Activated CD8-positive, alpha-beta memory T cell treated with anti-CD3 and anti-CD28 coated beads for 36 hours (primary cell): ENCODE measurements at regions not wholly inside any gene's neighbourhood (a gene's known extent, or its start where the extent isn't known, plus 50 kb on each side); places are given as distances from the start of the nearest gene placed in this dataset.

ENCODE experiments used
- CTCF ChIA-PET: fragments of 350-600 bp; sonication (Branson Sonifier 250); formaldehyde crosslinking; loops from one replicate; lab custom pipeline; 2021; ENCODE audit warnings: antibody characterized with exemption; lab: Charles Lee
- POLR2A ChIA-PET: fragments of 350-600 bp; sonication (Branson Sonifier 250); formaldehyde crosslinking; loops from one replicate; lab custom pipeline; 2021; ENCODE audit warnings: antibody characterized with exemption; lab: Charles Lee

DNA sequence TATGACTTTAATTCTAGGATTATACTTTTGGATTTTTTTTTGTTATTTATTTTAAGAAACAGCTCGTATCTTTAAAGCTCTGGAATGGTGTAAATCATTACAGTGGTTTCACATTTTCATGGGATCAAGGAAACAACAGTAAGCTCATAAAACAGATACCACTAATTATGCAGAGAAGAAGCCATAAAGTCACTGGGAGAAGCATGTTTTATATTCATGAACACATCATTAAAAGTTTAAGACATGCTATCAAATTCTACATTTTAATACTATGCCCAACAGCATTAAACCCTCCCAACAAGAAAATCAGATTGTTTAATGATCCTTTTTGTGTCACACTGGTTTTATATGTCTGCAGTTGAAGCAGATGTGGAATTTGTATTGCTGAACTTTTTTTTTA is 149.9 kb downstream of the FBXO8 start:
- ChIA-PET POLR2A (no interaction called here), CTCF (no interaction called here)

DNA sequence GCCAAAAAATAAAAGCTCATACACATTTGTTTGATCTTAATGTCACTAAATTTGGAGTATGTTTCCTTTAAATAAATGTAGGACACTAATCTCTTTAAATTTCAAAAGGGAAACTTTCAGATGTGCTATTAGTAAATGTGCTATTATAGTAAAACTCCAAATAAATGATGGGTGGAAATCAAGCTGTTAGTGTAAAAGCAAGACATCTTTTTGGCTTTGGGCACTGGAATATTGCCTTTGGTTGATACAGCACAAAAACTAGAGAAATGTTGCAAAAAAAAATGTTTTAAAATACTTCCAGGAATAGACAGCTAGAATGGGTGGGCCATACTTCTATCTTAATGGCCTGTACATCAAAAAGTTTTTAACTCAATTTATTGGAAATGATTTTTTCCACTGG is 151.6 kb downstream of the FBXO8 start:
- POLR2A ChIA-PET, result no interaction called here
- CTCF ChIA-PET, result no interaction called here

DNA sequence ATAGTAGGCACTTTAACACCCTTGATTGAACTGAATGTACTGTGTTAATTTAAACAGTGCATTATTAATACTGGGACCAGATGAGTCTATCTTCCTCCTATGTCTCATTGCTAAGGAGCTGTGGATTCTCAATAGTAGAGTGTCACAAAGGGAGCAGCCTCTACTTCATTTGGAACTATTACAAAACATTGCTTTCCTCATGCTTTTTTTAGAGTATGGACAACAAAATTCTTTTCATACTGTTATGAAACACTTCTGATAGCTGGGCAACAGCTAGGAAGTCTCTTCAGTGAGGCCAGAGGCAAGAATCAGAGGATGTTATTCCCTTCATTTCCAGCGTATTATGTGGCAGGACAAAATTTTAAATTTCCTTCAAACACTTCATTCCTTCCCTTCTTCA is 160.8 kb downstream of the FBXO8 start:
- POLR2A ChIA-PET, result no interaction called here
- CTCF ChIA-PET, result no interaction called here

DNA sequence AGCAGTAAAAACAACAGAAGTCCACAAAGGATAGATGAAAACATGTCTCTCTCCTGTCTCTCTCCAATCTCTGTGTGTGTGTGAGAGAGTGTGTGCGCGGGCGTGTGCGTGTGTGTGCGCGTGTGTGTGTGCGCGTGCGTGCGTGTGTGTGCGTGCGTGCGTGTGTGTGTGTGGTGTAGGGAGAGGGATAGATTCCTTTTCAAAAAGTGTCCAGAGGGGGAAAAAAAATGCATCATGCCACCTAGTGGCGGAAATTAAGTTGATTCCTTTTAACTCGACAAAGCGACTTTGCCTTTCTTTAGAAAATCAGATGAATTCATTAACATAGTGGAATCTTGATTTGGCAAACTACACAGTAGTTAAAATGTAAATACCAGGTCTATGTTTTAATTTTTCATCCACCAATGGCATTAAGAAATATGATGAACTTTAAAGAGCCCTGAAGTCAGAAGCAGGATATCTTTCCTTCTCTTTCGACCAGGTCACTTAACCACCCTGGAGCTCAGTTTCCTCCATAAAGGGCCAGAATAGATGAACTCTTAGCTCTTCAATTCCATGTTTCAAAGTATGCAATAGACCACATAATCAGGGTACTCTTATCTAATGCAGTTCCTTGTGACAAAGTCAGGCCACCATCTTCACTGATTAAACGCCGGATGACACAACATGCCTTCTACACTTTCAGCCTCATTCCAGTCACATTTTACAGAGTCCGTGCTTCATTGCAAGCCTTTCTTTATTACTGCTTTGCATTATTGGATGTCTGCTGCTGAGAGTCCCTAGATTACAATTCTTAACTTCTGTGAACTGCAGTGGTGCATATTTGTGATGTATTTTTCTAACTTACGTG is 162.8 kb downstream of the FBXO8 start:
- CTCF ChIA-PET, result interaction anchor here (1.0 kb wide), 1 partner anchor 615 kb away, joined by 3 read pairs; no protein-coding TSS in a partner anchor
- POLR2A ChIA-PET, result no interaction called here

DNA sequence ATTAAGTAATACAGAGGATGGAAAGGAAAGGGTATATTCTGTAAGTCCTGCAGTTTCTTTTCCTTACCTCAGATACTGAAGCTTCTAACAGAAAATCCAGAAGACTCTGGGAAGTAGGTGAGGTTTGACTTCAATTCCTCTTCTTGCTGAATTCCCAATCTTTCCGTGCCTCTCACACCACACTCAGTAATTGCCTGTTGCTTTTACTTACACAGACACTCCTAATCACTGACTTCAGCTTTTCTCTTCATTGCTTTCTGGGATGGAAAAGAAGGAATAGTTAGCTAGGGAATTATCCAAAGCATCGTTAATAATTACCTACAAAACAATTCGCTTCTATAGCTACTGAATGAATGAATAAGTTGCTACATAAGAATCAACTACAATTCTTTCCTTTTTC is 163.6 kb downstream of the FBXO8 start:
- ChIA-PET CTCF (no interaction called here), POLR2A (no interaction called here)

DNA sequence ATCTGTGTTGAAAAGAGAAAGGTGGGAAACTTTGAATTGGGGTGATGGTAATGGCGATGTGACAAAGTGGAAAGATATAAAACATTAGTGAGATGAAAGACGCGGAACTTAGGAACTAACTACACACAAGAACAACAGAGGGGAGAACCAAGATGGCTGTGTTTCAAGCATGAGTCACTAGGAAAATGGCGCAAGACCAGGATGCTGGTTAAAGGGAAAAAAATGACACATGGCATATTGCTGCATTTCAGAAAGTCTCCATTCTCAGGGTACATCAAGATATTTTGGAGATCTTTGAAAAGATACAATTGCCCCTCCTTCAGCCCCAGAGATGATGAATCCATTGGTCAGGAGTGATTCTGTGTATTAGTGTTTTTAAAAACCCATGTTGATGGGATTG is 164.4 kb downstream of the FBXO8 start:
- POLR2A ChIA-PET, result no interaction called here
- CTCF ChIA-PET, result interaction anchor here (1.9 kb wide), 1 partner anchor 613 kb away, joined by 8 read pairs; no protein-coding TSS in a partner anchor

DNA sequence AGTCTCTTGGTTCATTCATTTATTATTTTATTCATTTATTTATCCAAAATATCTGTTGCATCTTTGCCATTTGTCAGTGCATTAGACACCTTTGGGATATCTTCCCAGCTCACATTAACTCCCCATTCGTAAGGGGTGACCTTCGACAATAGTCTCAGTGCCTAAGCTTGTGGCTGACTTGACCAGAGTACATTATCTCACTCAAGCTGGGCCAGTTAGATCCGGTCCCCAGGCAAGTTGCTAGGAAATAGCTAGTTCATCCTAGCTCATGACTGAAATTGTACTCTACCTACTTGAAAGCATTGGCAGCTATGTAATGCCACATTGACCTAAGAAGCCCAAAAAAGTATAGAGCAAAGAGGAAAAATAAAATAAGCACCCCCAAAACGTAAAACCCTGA is 165.3 kb downstream of the FBXO8 start:
- ChIA-PET POLR2A (no interaction called here), CTCF (interaction anchor here (1.9 kb wide), 1 partner anchor 612 kb away, joined by 8 read pairs; no protein-coding TSS in a partner anchor)

DNA sequence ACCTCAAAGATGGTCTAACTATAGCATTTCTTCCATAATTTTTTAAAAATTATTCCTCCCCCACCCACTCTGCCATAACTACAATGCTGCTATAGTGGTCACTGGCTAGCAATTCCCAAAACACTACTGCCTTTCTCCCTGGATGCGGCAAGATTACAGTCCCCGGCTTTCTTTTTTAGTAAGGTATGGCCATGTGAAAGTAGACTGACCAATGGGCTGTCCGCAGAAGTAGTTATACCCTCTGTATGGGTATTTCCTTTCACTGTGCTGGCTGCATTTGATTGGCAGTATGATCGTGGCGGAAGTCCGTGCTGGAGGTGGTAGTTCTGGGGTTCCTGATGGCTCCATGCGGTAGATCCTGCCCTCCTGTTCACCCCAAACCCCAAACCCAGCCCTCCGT is 166.0 kb downstream of the FBXO8 start:
- POLR2A ChIA-PET, result no interaction called here
- CTCF ChIA-PET, result interaction anchor here (1.9 kb wide), 1 partner anchor 612 kb away, joined by 8 read pairs; no protein-coding TSS in a partner anchor

DNA sequence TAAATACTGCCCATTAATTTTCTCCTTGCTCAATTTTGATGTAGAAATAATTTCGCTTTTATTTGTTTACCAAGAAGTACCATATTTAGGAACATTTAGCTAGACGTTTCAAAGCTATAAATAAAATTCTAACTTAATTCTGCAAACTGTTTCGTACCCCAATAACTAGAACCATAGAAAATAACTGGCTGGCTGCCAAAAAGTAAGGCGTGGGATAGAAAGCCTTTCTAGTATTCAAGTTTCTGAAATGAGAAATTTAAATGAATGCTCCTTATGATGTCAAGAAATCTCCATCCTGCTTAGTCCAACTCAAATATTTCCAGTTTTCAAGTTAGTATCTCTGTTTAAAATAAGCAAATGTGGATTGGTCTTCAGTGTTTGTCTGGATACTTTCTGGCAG is 167.4 kb downstream of the FBXO8 start:
- ChIA-PET CTCF (no interaction called here), POLR2A (no interaction called here)

DNA sequence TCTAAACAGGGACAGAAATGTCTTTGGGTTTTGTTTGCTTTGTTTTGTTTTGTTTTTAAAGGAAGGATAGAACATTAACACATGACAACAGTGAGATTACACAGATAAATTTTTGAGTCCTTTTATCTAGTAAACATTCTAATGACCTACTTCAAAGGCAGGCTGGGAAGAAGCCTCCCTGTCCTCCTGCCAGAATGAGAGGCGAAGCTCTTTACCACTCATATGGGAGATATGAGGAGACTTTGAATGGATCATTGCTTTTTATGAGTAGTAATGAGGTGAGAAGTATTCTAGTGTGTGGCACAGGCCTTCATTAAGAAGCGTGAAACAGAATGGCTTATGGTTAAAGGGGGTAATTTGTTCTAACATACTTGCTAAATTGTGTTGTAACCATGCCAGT is 172.0 kb downstream of the FBXO8 start:
- POLR2A ChIA-PET, result no interaction called here
- CTCF ChIA-PET, result no interaction called here

DNA sequence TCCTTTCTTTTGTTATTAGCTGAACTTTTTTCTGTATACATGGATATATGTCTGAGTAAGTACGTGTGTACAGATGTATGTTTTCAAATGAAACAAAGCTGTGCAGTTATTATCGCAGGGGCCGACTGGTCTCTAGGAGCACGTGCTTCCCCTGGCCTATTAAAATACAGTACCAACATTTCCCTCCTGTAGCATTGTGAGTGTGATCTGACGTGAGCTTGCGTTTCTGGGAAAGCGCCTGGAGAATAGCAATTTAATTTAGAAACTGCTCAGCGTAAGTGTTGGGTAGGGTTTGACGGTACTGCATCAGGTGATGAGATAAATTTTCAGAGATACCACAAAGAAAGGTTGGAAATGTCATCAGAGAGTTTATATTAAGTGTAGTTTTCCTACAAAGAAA is 173.3 kb downstream of the FBXO8 start:
- ChIA-PET POLR2A (no interaction called here), CTCF (no interaction called here)

DNA sequence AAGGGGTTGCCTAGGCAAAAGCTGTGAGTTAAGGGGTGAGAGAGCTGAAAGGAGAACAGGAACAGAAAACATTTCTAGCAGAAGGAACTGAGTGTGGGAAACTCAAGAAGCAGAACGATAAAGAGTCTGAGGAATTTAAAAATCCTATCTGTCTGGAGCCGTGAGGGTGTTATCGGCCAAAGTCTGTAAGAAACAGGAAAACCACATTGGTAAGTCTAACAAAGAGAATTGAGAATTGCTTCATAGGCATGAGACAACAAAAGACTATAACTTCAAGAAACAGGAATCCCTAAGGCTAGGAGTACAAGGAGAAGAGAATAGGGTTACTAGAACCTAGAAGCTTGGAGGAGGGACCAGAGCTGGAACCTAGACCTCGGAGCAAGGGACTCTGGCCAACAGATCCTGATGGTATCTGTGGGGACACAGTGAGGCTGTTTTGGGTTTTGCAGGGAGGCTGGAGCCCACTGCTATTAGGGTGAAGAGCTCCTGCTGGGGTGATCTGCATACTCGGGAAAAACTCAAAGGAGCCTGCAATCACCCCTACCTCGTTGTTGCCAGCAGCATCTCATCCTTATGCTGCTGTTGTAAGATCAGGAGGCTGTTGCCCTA is 175.6 kb downstream of the FBXO8 start:
- ChIA-PET POLR2A (no interaction called here), CTCF (no interaction called here)

DNA sequence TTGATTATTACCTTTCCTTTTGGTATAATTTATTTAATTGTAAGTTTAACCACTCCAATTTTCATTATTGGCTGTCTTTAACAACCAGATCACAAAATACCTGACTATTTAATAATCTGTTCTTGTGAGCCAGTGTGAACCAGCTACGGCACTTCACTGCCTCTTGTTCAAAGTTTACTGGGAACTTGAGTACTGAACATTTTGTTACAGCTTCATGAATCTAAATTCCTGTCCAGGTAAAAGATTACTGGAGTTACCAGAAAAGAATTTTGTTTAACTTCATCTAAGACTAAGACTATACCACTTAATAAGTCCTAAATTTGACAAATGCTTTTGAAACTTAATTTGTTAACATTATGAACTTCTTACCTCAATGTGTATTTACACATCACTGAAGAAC is 178.3 kb downstream of the FBXO8 start:
- CTCF ChIA-PET, result no interaction called here
- POLR2A ChIA-PET, result no interaction called here

DNA sequence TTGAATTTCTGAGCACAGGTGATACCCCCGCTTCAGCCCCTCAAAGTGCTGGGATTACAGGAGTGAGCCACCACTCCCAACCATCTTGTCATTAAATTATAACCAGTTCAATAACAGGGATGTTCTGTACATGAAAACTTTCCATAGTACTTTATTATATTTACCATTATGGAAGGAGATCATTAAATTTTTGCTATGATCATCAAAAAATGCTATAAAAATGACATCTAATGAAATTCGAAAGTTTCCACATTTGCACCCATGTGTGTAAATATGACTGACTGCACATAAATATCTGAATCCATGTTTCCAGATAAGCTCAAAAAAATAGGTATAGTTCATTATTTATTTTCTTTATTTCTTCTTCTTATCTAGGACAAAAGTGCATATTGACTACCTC is 182.6 kb downstream of the FBXO8 start:
- CTCF ChIA-PET, result no interaction called here
- POLR2A ChIA-PET, result no interaction called here

DNA sequence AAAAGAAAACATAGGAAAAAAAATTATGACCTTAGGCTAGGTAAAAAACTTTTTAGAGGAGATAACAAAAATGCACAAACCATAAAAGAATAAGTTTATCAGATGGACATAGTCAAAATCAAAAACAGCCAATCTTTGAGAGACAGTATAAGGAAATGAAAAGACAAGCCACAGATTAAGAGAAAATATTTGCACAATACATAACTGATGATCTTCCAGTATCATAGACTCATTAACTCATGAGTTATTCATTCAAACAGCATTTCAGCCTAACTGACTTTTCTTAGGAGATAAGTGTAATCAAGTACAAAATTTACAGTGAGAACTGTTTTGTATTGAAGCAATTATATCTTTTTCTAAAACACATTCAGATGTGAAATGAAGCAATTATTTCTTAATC is 183.8 kb downstream of the FBXO8 start:
- POLR2A ChIA-PET, result no interaction called here
- CTCF ChIA-PET, result no interaction called here

DNA sequence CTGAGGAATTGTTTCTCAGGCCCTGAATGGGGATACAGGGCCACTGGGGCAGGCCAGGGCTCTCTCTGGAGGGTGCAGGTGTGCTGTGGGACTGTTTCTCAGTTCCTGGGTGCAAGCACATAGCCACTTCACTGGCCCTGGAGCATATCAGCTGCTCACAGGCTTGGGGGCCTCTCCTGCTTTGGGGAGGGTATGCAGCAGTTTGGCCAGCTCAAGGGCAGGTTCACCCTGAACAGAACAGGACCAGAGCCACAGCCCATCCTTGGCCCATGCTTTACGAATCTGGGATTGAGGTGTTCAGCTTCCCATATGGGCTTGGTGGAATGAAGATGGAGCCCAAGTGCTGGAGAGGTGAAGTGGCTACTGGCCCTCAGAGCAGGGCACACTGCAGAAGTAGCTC is 186.5 kb downstream of the FBXO8 start:
- POLR2A ChIA-PET, result no interaction called here

DNA sequence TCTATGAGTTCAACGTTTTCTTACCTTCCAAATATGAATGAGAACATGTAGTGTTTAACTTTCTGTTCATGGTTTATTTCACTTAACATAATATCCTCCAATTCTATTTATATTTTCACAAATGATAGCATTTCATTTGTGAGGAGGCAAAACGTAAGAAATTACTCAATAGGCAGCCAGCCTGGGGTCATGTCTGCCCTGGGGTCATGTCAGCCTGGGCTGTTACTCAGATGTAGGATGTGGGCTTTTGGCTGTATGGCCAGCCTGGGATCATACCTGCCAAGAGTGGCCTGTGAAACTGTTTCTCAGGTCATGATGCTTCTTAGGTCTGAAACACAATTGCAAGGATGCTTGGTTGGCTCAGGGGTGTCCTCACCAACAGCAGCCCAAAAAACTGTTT is 187.0 kb downstream of the FBXO8 start:
- ChIA-PET CTCF (no interaction called here), POLR2A (no interaction called here)

More for the DNA sequence above, 186.5 kb downstream of the FBXO8 start:
- CTCF ChIA-PET, result no interaction called here

DNA sequence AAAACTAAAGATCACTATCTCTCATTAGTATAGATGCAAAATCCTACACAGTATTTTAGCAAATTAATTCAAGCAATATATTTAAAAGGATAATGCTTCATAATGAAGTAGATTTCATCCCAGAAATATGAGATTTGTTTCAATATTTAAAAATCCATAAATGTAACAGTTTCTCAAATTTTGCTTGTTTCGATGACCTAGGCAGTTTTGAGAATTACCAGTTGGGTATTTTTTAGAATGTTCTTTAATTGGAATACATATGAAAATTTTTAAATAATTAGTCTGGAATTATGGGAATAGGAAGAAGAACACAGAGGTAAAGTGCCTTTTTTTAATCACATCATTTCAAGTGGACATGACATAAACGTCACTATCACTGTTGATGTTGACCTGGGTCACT is 192.3 kb downstream of the FBXO8 start:
- POLR2A ChIA-PET, result no interaction called here
- CTCF ChIA-PET, result no interaction called here

DNA sequence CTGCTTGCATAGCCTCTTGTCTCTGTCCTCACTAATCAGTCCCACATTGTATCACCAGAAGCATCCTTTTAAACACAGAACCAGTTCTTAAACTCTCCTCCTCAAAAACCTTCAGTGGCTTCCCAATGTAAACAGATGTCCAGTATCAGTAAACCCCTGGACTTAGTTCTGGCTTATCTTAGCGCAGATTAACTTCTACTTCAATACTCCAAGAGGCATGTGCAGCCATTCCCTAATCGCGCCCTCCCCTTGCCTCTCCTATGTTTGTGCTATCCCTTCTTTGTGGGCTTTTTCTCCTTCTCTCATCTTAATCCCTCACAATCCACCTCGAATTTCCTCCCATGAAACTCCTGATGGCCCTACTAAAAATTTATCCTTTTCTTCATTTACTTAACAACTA is 193.8 kb downstream of the FBXO8 start:
- CTCF ChIA-PET, result no interaction called here
- POLR2A ChIA-PET, result no interaction called here

DNA sequence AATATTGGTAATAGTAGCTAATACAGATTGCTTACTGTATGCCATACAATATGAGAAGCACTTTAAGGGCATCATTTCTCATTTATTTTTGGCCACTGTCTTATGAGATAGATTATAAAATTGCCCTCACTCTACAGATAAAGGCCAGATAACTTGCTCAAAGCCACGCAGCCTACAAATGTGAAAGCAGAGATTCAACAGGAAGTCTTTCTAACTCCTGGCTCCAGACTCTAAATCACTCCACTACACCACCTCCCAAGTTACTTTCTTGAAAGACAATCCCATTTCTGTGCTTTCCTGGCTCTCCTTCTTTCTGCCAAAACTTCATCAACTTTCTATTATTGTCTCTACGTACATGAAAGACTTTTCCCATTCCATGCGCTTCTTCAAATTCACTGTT is 194.7 kb downstream of the FBXO8 start:
- ChIA-PET POLR2A (no interaction called here), CTCF (no interaction called here)
